Esophagus squamous epithelium (tissue), 4 donors: ENCODE measurements at regions not wholly inside any gene's neighbourhood (a gene's known extent, or its start where the extent isn't known, plus 50 kb on each side); places are given as distances from the start of the nearest gene placed in this dataset.

Experiments used
- CTCF ChIP-seq, 6 experiments: fragments of 450-650 bp in 4 of 6; fragments of 200-600 bp in 2 of 6; sonication (generic) in 2 of 6; IDR thresholded peaks; one replicate each; pipeline ENCODE4 v1.5.1; 2016 to 2019; ENCODE audit warnings: antibody characterized with exemption in 6 of 6, mild to moderate bottlenecking in 4 of 6, moderate library complexity in 4 of 6
- POLR2A ChIP-seq, 4 donors: fragments of 450-650 bp; IDR thresholded peaks; one replicate each; pipeline ENCODE4 v1.6.1; 2017; ENCODE audit warnings: antibody characterized with exemption in 4 of 4, mild to moderate bottlenecking in 4 of 4, moderate library complexity in 3 of 4

GRCh38 chr6:120055071-120055470 is 705.5 kb upstream of the MAN1A1 start:
- TF ChIP-seq CTCF (IDR thresholded peaks at IDR 0.05) (no peak), POLR2A (IDR thresholded peaks at IDR 0.05) (no peak)
